Gastrocnemius medialis (tissue), 4 donors: ENCODE measurements at regions not wholly inside any gene's neighbourhood (a gene's known extent, or its start where the extent isn't known, plus 50 kb on each side); places are given as distances from the start of the nearest gene placed in this dataset.

Experiments
- CTCF ChIP-seq, 5 experiments: fragments of 450-650 bp in 3 of 5; fragments of 200-600 bp in 2 of 5; sonication (generic) in 2 of 5; IDR thresholded peaks in 4 of 5; conservative IDR thresholded peaks in 1 of 5; 1 replicate in 4 of 5; 2 replicates in 1 of 5; pipeline ENCODE4 v1.5.1; 2016 to 2019; ENCODE audit warnings: antibody characterized with exemption in 5 of 5, mild to moderate bottlenecking in 3 of 5, moderate library complexity in 3 of 5
- POLR2A ChIP-seq, 2 donors: fragments of 450-650 bp; IDR thresholded peaks; one replicate each; pipeline ENCODE4 v1.6.1; 2017; ENCODE audit warnings: antibody characterized with exemption in 2 of 2, mild to moderate bottlenecking in 2 of 2, moderate library complexity in 2 of 2

GRCh38 chr18:1806884-1807615 lies 764.3 kb downstream of the METTL4 start:
- TF ChIP-seq CTCF (IDR thresholded peaks at IDR 0.05 in 4 of 5, conservative IDR thresholded peaks at IDR 0.05 in 1 of 5): no peak
- TF ChIP-seq POLR2A (IDR thresholded peaks at IDR 0.05): no peak
